ENCODE measurements at regions not wholly inside any gene's neighbourhood (a gene's known extent, or its start where the extent isn't known, plus 50 kb on each side); places are given as distances from the start of the nearest gene placed in this dataset.

GRCh38 chrX:116806288-116806802, 343.6 kb upstream of the CT83 start:
- no peak for TF ChIP-seq CTCF (conservative IDR thresholded peaks at IDR 0.05; ENCODE audit: low read depth, low read length)
- Histone ChIP-seq H4K20me1 (ENCODE audit: insufficient read depth) (no peaks in the 10 kb centered on the region), H3K27ac (no peak overlapping the region), H3K27me3 (ENCODE audit: insufficient read depth, low read depth) (no peaks in the 10 kb centered on the region), H3K4me1 (ENCODE audit: low read depth, poor library complexity, severe bottlenecking) (no peaks in the 10 kb centered on the region), H3K36me3 (ENCODE audit: insufficient read depth) (no peaks in the 10 kb centered on the region), H2AFZ (ENCODE audit: low read depth) (no peak overlapping the region), H3K4me3 (IDR thresholded peaks at IDR 0.05; ENCODE audit: insufficient read depth, low read depth, low read length) (no peak overlapping the region), H3K9ac (no peak overlapping the region), H3K79me2 (ENCODE audit: insufficient read depth, low read depth) (no peaks in the 10 kb centered on the region), H3K4me2 (no peak overlapping the region)

GRCh38 chrX:116801943-116802342, 339.2 kb upstream of the CT83 start:
- TF ChIP-seq CTCF (conservative IDR thresholded peaks at IDR 0.05; ENCODE audit: low read depth, low read length) = no peak
- H3K9ac ChIP-seq = no peak overlapping the region
- H3K4me2 ChIP-seq = no peak overlapping the region
- no peak overlapping the region for H3K4me3 ChIP-seq (IDR thresholded peaks at IDR 0.05; ENCODE audit: insufficient read depth, low read depth, low read length)
- no peak overlapping the region for H3K27ac ChIP-seq
- H4K20me1 ChIP-seq (ENCODE audit: insufficient read depth) = no peaks in the 10 kb centered on the region
- H3K79me2 ChIP-seq (ENCODE audit: insufficient read depth, low read depth) = no peaks in the 10 kb centered on the region
- no peaks in the 10 kb centered on the region for H3K27me3 ChIP-seq (ENCODE audit: insufficient read depth, low read depth)
- H2AFZ ChIP-seq (ENCODE audit: low read depth) = no peak overlapping the region
- H3K36me3 ChIP-seq (ENCODE audit: insufficient read depth) = no peaks in the 10 kb centered on the region
- no peaks in the 10 kb centered on the region for H3K4me1 ChIP-seq (ENCODE audit: low read depth, poor library complexity, severe bottlenecking)

DNA sequence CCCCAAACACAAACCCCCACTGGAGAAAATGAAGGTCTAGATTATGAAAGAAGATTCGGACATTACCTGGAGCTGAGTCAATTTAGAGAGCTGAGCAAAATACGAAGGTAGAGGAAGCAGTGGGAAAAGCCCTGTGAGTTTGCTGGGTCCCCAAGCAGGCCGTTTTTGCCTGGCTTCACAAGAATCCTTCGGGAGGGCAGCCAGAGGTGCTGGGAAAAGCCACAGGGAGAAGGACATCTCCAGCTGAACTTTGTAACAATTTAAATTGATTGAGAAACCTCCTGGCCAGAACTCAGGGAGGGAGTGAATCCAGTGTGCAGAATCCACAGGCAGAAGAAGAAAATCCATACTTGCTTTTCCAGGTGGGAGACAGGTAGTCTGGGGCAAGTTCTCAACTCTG, 319.1 kb upstream of the CT83 start:
- no peak overlapping the region for H3K4me2 ChIP-seq
- no peak overlapping the region for H3K27ac ChIP-seq
- H3K9ac ChIP-seq = no peak overlapping the region
- no peak for TF ChIP-seq CTCF (conservative IDR thresholded peaks at IDR 0.05; ENCODE audit: low read depth, low read length)
- no peak overlapping the region for H2AFZ ChIP-seq (ENCODE audit: low read depth)
- no peak overlapping the region for H3K4me3 ChIP-seq (IDR thresholded peaks at IDR 0.05; ENCODE audit: insufficient read depth, low read depth, low read length)
- H3K4me1 ChIP-seq (ENCODE audit: low read depth, poor library complexity, severe bottlenecking) = no peaks in the 10 kb centered on the region
- H3K27me3 ChIP-seq (ENCODE audit: insufficient read depth, low read depth) = no peaks in the 10 kb centered on the region
- no peaks in the 10 kb centered on the region for H3K36me3 ChIP-seq (ENCODE audit: insufficient read depth)
- H4K20me1 ChIP-seq (ENCODE audit: insufficient read depth) = no peaks in the 10 kb centered on the region
- no peaks in the 10 kb centered on the region for H3K79me2 ChIP-seq (ENCODE audit: insufficient read depth, low read depth)

DNA sequence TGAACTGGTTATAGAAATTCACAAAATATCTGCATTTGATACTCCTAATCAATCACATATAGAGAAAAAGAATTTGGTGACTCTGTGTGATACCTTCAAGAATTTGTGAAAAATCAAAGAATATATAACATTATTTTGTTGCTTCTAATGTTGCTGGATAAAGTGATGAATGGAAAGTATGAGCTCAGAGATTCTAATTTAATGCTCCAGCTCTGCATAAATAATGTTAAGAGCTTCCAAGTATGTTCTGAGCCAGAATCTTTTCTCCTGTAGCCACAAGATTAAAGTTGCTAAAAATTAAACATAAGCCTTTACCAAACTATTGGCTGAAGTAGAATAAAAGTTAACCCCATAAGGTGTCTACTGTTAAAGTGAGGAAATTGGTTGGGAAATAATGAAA, 294.7 kb upstream of the CT83 start:
- Histone ChIP-seq H3K4me1 (ENCODE audit: low read depth, poor library complexity, severe bottlenecking) (no peaks in the 10 kb centered on the region), H3K27me3 (ENCODE audit: insufficient read depth, low read depth) (no peaks in the 10 kb centered on the region), H3K79me2 (ENCODE audit: insufficient read depth, low read depth) (no peaks in the 10 kb centered on the region), H3K27ac (no peak overlapping the region), H3K9ac (no peak overlapping the region), H3K36me3 (ENCODE audit: insufficient read depth) (no peaks in the 10 kb centered on the region), H2AFZ (ENCODE audit: low read depth) (no peak overlapping the region), H3K4me2 (no peak overlapping the region), H3K4me3 (IDR thresholded peaks at IDR 0.05; ENCODE audit: insufficient read depth, low read depth, low read length) (no peak overlapping the region), H4K20me1 (ENCODE audit: insufficient read depth) (no peaks in the 10 kb centered on the region)
- no peak for TF ChIP-seq CTCF (conservative IDR thresholded peaks at IDR 0.05; ENCODE audit: low read depth, low read length)
